ENCODE measurements at regions not wholly inside any gene's neighbourhood (a gene's known extent, or its start where the extent isn't known, plus 50 kb on each side); places are given as distances from the start of the nearest gene placed in this dataset.
A peak's percentile ranks its signal among the peaks of the same experiment; 100 is the strongest.
"Not testable (repeated sequence)": the region's sequence is repeated elsewhere in the genome, so short reads cannot be mapped to it uniquely, and the experiment has no call there.

GRCh38 chr5:42989190-42989589 is 50.9 kb downstream of the ANXA2R start:
- no peak for DNase-seq

DNA sequence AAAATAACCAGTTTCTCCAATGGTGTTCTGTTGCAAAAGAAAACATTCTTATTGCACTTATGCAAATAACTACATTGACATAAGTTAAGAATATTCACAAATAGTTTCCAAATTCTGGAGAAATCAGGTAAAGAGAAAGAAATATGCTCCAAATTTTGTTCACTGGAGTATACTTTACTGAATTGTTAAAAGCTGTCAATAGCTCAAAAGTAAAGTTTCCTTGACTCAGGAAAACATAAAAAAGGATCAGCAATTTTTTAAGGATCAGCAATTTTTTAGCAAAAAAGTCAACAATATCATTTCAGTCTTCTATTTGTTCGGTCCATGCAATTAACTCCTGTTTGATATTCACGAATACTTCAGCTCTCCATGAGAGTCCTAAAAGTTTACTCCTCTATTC is 51.6 kb downstream of the ANXA2R start:
- DNase-seq, result no peak

DNA sequence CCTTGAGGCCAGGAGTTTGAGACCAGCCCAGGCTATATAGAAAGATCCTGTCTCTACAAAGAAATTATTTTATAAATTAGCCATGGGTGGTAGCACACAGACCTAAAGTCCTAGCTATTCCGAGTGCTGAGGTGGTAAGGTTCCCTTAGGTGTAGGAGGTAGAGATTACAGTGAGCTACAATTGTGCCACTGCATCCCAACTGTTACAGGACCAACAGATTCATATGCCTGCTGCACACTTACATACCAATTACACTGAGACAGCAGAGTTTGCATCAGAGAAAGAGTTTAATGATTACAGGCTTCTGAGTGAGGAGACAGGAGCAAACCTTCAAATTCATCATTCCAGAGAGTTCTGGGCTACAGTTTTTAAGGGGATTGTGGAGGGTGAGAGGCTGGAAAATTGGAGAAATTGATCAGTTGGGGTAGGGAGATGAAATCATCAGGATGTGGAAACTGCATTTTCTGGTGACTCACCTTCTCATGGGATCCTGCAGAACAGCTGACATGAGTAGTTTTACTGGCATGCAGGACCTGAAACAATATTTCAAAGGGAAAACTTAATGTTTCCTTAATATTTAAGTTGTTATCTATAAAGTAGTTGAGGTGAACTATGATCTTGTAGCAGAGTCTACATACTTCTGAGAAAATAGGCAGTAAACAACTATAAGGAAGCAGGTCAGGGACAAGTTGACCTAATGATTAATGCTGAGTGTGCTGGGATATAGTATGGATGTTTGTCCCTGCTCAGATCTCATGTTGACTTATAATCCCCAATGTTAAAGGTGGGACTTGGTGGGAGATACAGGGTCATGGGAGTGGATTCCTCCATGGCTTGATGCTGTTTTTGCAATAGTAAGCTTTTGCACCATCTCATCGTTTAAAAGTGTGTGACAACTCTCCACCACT is 54.7 kb downstream of the ANXA2R start:
- no peak for DNase-seq

GRCh38 chr5:42984307-42984706 is 55.8 kb downstream of the ANXA2R start:
- DNase-seq, result no peak

DNA sequence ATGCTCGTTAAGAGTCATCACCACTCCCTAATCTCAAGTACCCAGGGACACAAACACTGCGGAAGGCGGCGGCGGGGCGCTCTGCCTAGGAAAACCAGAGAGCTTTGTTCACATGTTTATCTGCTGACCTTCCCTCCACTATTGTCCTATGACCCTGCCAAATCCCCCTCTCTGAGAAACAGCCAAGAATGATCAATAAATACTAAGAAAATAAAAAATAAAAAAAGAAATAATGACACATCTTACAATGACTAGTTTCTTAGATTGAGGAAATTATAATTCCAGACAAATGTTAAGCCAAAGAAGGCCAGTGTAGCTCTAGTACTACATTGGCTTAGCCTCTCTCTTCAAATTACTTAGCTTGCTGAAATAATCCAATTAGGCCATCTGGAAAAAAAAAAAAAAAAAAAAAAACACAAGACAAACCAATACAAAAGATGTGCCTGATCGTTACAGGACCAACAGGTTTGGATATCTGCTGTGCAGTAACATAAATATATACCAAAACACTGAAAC is 58.0 kb downstream of the ANXA2R start:
- no peak for DNase-seq

GRCh38 chr5:42981417-42982106 is 58.6 kb downstream of the ANXA2R start:
- DNase-seq, result not testable (repeated sequence)

DNA sequence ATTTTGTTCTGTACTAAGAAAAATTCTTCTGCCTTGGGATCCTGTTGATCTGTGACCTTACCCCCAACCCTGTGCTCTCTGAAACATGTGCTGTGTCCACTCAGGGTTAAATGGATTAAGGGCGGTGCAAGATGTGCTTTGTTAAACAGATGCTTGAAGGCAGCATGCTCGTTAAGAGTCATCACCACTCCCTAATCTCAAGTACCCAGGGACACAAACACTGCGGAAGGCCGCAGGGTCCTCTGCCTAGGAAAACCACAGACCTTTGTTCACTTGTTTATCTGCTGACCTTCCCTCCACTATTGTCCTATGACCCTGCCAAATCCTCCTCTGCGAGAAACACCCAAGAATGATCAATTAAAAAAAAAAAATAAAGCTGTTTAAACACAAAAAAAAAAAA is 59.1 kb downstream of the ANXA2R start:
- not testable (repeated sequence) for DNase-seq

DNA sequence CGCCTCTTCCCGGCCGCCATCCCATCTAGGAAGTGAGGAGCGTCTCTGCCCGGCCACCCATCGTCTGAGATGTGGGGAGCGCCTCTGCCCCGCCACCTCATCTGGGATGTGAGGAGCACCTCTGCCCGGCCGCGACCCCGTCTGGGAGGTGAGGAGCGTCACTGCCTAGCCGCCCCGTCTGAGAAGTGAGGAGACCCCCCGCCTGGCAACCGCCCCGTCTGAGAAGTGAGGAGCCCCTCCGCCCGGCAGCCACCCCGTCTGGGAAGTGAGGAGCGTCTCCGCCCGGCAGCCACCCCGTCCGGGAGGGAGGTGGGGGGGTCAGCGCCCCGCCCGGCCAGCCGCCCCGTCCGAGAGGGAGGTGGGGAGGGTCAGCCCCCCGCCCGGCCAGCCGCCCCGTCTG is 59.7 kb downstream of the ANXA2R start:
- DNase-seq, result not testable (repeated sequence)

- not testable (repeated sequence) for DNase-seq
Observed at GRCh38 chr5:42979242-42979641, 60.9 kb downstream of the ANXA2R start.

DNA sequence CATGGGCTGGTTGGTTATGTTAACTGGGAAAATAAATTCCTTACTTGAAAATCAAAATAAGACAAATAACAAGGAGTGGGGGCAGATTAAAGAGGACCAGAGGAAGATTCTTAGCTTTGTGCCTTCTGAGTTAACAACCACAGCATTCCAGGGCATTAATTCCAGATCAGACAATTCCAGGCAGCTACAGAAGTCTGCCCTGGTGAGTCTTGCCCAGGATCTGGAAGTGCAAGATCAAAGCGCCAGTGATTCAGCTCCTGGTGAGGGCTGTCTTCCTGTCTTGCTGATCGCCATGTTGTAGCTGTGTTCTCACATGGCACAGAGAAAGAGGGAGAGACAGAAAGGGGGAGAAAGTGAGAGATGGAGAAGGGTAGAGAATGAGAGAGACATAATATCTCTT is 65.6 kb downstream of the ANXA2R start:
- DNase-seq, result no peak

GRCh38 chr5:42970636-42971559 is 69.2 kb downstream of the ANXA2R start:
- DNase-seq, result no peak

- no peak for DNase-seq
Observed at GRCh38 chr5:42965934-42966333, 74.2 kb downstream of the ANXA2R start.

- no peak for DNase-seq
Observed at GRCh38 chr5:42963412-42963811, 76.7 kb downstream of the ANXA2R start.

DNA sequence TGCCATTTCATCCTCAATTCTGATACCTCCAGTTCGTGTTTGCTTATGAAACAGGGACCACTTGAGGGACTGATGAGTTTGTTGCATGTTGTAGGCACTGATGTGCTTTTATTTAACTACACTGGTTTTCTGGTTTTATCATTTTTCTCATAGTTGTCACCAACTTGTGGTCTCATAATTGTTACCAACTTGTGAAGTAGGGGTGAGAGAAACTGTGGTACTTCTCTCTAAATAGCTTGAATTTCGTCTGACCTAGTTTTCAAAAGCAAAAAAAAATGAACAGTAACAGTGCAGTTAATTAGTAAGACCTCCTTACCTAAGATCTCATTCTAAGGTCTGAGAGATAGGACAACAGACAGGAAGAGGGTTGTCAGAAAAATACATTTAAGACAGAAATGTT is 78.0 kb downstream of the ANXA2R start:
- no peak for DNase-seq

GRCh38 chr5:42960506-42960905 is 79.6 kb downstream of the ANXA2R start:
- DNase-seq, result no peak

DNA sequence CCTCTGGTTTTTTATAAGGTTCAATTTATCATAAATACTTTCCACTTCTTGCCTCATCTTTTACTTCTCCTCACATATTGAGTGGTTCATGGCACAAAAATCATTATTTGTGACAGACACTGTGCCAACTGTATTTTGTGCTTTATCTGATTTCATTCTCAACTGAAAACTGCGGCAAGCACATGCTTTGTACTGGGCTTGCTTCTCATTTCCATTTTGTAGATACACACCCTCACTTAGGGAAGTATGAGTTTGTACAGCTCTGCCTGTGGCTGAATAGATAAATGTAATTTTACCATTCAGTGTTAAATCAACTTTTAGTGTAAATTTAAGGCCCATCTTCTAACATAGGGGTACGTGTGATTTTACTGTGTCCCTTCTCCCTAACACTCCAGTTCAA is 83.6 kb downstream of the ANXA2R start:
- no peak for DNase-seq

- no peak for DNase-seq
Observed at GRCh38 chr5:42953041-42953440, 87.1 kb downstream of the ANXA2R start.

DNA sequence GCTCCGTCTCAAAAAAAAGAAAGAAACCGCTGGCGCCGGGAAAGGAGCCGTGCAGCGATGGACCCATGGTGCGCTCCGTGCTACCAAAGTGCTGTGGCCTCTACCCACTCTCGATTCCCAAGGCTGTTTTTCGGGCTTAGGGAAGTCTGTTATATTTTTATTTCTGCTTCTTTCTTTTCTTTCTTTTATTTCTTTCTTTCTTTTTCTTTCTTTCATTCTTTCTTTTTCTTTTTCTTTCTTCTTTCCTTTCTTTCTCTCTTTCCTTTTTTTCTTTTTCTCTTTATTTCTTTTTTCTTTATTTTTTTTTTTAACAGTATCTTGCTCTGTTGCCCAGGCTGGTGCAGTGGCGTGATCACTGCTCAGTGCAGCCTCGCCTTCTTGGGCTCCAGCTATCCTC is 87.5 kb downstream of the ANXA2R start:
- DNase-seq, result no peak

DNA sequence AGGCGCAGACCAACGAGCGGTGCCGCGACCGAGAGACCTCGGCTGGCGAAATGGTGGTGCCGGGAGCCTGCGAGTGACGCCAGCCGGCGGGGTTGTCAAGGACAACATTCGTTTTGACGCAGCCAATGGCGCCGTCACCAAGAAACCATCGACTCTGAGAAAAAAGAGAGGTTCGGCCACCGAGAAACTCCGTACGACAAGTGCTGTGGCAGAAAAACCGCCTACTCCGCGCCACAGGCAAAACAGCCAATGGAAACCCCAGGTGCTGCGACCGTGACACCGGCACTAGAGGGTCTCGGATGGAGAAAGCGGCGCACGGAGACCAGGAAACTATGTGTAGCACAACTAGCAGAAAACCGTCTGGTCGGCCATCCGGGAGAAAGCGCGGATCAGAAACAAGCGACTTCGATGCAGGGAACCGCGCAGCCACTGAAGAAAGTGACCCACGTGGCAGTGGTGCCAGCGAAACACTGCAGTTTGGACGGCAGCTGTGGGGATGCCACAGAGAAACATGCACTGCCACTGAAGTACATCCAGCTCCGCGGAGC is 88.8 kb downstream of the ANXA2R start:
- DNase-seq, result no peak

DNA sequence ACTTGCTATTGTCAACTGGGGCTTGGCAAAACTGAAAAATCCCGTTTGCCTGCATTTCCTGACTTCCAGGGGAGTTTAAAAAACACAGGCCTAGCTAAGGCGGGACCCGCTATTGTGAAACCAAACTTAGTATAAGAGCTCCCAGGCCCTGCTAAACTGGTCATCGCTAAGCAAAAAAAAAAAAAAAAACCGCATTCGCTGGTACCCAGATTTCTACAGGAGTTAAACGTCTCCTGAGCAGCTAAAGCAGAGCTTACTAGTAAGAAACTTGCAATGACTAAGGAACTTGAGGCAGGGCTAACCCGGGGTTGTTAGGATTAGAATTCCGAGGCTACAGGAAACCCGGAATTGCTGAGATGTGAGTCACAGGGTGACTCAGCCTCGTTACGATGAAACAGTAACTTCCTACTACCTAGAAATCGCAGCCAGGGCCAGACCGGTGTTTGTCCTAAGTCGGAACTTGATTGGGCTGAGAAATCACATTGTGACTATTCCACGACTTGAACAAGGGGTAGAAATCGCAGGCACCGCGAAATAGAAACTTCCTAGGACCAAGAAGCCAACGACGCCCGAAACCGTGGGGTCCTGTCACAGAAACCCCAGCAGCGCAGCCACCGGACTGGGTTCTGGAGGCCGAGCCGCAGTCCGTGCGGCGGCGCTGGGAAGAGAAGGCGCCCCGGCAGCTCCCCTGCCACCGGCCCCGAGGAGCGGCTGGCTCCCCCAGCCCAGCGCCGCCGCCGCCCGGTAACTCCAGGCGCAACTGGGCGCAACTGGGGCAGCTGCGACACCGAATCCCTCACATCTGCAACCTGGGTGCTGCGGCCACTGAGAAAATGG is 89.4 kb downstream of the ANXA2R start:
- peak; percentile 82 for DNase-seq

DNA sequence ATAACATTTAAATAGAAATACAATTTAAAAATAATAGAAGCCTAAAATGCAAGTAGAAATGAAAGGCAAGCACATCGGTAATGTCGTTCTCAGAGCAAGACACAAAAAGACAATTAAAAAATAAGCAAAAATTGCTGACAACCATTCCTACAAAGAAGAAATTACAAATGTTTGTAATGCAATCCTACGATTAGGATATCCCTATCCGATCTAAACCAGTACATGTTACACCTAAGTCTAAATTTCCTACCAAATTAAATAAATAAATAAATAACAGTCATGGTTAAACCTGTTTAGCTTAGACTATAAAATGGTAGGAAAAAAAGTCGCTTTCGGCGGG is 90.0 kb downstream of the ANXA2R start:
- no peak for DNase-seq

Data from SIG-M5 (cell line).